ENCODE measurements at regions not wholly inside any gene's neighbourhood (a gene's known extent, or its start where the extent isn't known, plus 50 kb on each side); places are given as distances from the start of the nearest gene placed in this dataset.
"Not testable (repeated sequence)": the region's sequence is repeated elsewhere in the genome, so short reads cannot be mapped to it uniquely, and the experiment has no call there.

- Histone ChIP-seq H3K4me3 (ENCODE audit: control insufficient read depth in 1 of 7, extremely low read depth in 1 of 7, insufficient read depth in 4 of 7, low read depth in 2 of 7, low read length in 6 of 7) (no peak overlapping the region), H3K9me3 (ENCODE audit: control extremely low read depth in 1 of 5, control insufficient read depth in 4 of 5, insufficient read depth in 2 of 5, low read depth in 1 of 5, low read length in 4 of 5) (peaks cover 0 to 7% (median 0%) of the 10 kb centered on the region in 5 experiments), H3K4me1 (ENCODE audit: control extremely low read depth in 1 of 4, control insufficient read depth in 4 of 4, insufficient read depth in 4 of 4, low read length in 3 of 4) (peaks cover 0 to 5% (median 1%) of the 10 kb centered on the region in 4 experiments), H3K36me3 (ENCODE audit: control insufficient read depth in 4 of 4, insufficient read depth in 4 of 4, low read length in 3 of 4) (no peaks in the 10 kb centered on the region), H3K27ac (ENCODE audit: insufficient read depth in 1 of 2, low read depth in 1 of 2, low read length in 2 of 2, poor library complexity in 1 of 2, severe bottlenecking in 2 of 2) (no peak overlapping the region), H3K27me3 (replicated peaks in 2 of 5; ENCODE audit: control insufficient read depth in 4 of 5, insufficient read depth in 5 of 5, low read length in 4 of 5) (peaks cover 3 to 63% (median 16%) of the 10 kb centered on the region in 5 experiments)
- 84% methylated on average over 3 of the region's 8 CpGs for WGBS (ENCODE audit: insufficient coverage)
- ChIA-PET CTCF (interaction anchor here (1.0 to 1.2 kb wide), 3 partner anchors 9 to 1490 kb away, joined by 3 read pairs; no protein-coding TSS in a partner anchor), POLR2A (no interaction called here)
- DNase-seq: no peak
These were observed 388.2 kb upstream of the PODXL start for GRCh38 chr7:131944556-131945069.

- ChIA-PET POLR2A (no interaction called here), CTCF (interaction anchor here (0.8 kb wide), 1 partner anchor 1491 kb away, joined by 3 read pairs; no protein-coding TSS in a partner anchor)
- Histone ChIP-seq H3K4me1 (ENCODE audit: control extremely low read depth in 1 of 4, control insufficient read depth in 4 of 4, insufficient read depth in 4 of 4, low read length in 3 of 4) (peaks cover 0 to 5% (median 1%) of the 10 kb centered on the region in 4 experiments), H3K27me3 (replicated peaks in 2 of 5; ENCODE audit: control insufficient read depth in 4 of 5, insufficient read depth in 5 of 5, low read length in 4 of 5) (peaks cover 3 to 61% (median 16%) of the 10 kb centered on the region in 5 experiments), H3K4me3 (ENCODE audit: control insufficient read depth in 1 of 7, extremely low read depth in 1 of 7, insufficient read depth in 4 of 7, low read depth in 2 of 7, low read length in 6 of 7) (no peak overlapping the region), H3K36me3 (ENCODE audit: control insufficient read depth in 4 of 4, insufficient read depth in 4 of 4, low read length in 3 of 4) (no peaks in the 10 kb centered on the region), H3K9me3 (ENCODE audit: control extremely low read depth in 1 of 5, control insufficient read depth in 4 of 5, insufficient read depth in 2 of 5, low read depth in 1 of 5, low read length in 4 of 5) (peaks cover 0 to 7% (median 0%) of the 10 kb centered on the region in 5 experiments), H3K27ac (ENCODE audit: insufficient read depth in 1 of 2, low read depth in 1 of 2, low read length in 2 of 2, poor library complexity in 1 of 2, severe bottlenecking in 2 of 2) (no peak overlapping the region)
- DNase-seq: no peak
- WGBS (ENCODE audit: insufficient coverage): 92% methylated on average over 7 of the region's 7 CpGs
These were observed 387.2 kb upstream of the PODXL start for GRCh38 chr7:131943646-131944045.

GRCh38 chr7:131943211-131943610 lies 386.8 kb upstream of the PODXL start:
- peaks cover 3 to 57% (median 15%) of the 10 kb centered on the region in 5 experiments for H3K27me3 ChIP-seq (replicated peaks in 2 of 5; ENCODE audit: control insufficient read depth in 4 of 5, insufficient read depth in 5 of 5, low read length in 4 of 5)
- H3K36me3 ChIP-seq (ENCODE audit: control insufficient read depth in 4 of 4, insufficient read depth in 4 of 4, low read length in 3 of 4): no peaks in the 10 kb centered on the region
- CTCF ChIA-PET: interaction anchor here (0.8 kb wide), 1 partner anchor 1491 kb away, joined by 3 read pairs; no protein-coding TSS in a partner anchor
- peaks cover 0 to 5% (median 1%) of the 10 kb centered on the region in 4 experiments for H3K4me1 ChIP-seq (ENCODE audit: control extremely low read depth in 1 of 4, control insufficient read depth in 4 of 4, insufficient read depth in 4 of 4, low read length in 3 of 4)
- WGBS (ENCODE audit: insufficient coverage): 84% methylated on average over 3 of the region's 4 CpGs
- no peak for DNase-seq
- no peak overlapping the region for H3K27ac ChIP-seq (ENCODE audit: insufficient read depth in 1 of 2, low read depth in 1 of 2, low read length in 2 of 2, poor library complexity in 1 of 2, severe bottlenecking in 2 of 2)
- POLR2A ChIA-PET: no interaction called here
- H3K4me3 ChIP-seq (ENCODE audit: control insufficient read depth in 1 of 7, extremely low read depth in 1 of 7, insufficient read depth in 4 of 7, low read depth in 2 of 7, low read length in 6 of 7): no peak overlapping the region
- peaks cover 0 to 7% (median 0%) of the 10 kb centered on the region in 5 experiments for H3K9me3 ChIP-seq (ENCODE audit: control extremely low read depth in 1 of 5, control insufficient read depth in 4 of 5, insufficient read depth in 2 of 5, low read depth in 1 of 5, low read length in 4 of 5)

- H3K36me3 ChIP-seq (ENCODE audit: control insufficient read depth in 4 of 4, insufficient read depth in 4 of 4, low read length in 3 of 4): no peaks in the 10 kb centered on the region
- no peak overlapping the region for H3K4me3 ChIP-seq (ENCODE audit: control insufficient read depth in 1 of 7, extremely low read depth in 1 of 7, insufficient read depth in 4 of 7, low read depth in 2 of 7, low read length in 6 of 7)
- no peak overlapping the region for H3K27ac ChIP-seq (ENCODE audit: insufficient read depth in 1 of 2, low read depth in 1 of 2, low read length in 2 of 2, poor library complexity in 1 of 2, severe bottlenecking in 2 of 2)
- H3K4me1 ChIP-seq (ENCODE audit: control extremely low read depth in 1 of 4, control insufficient read depth in 4 of 4, insufficient read depth in 4 of 4, low read length in 3 of 4): peaks cover 0 to 5% (median 1%) of the 10 kb centered on the region in 4 experiments
- ChIA-PET CTCF (no interaction called here), POLR2A (no interaction called here)
- peaks cover 0 to 7% (median 0%) of the 10 kb centered on the region in 5 experiments for H3K9me3 ChIP-seq (ENCODE audit: control extremely low read depth in 1 of 5, control insufficient read depth in 4 of 5, insufficient read depth in 2 of 5, low read depth in 1 of 5, low read length in 4 of 5)
- no peak for DNase-seq
- 97% methylated on average over 4 of the region's 11 CpGs for WGBS (ENCODE audit: insufficient coverage)
- peaks cover 3 to 51% (median 9%) of the 10 kb centered on the region in 5 experiments for H3K27me3 ChIP-seq (replicated peaks in 2 of 5; ENCODE audit: control insufficient read depth in 4 of 5, insufficient read depth in 5 of 5, low read length in 4 of 5)
These were observed 386.1 kb upstream of the PODXL start for GRCh38 chr7:131942287-131943150.

GRCh38 chr7:131941291-131941690 lies 384.9 kb upstream of the PODXL start:
- Histone ChIP-seq H3K4me3 (ENCODE audit: control insufficient read depth in 1 of 7, extremely low read depth in 1 of 7, insufficient read depth in 4 of 7, low read depth in 2 of 7, low read length in 6 of 7) (no peak overlapping the region), H3K36me3 (ENCODE audit: control insufficient read depth in 4 of 4, insufficient read depth in 4 of 4, low read length in 3 of 4) (no peaks in the 10 kb centered on the region), H3K4me1 (ENCODE audit: control extremely low read depth in 1 of 4, control insufficient read depth in 4 of 4, insufficient read depth in 4 of 4, low read length in 3 of 4) (peaks cover 0 to 5% (median 1%) of the 10 kb centered on the region in 4 experiments), H3K27me3 (replicated peaks in 2 of 5; ENCODE audit: control insufficient read depth in 4 of 5, insufficient read depth in 5 of 5, low read length in 4 of 5) (peaks cover 3 to 40% (median 5%) of the 10 kb centered on the region in 5 experiments), H3K27ac (ENCODE audit: insufficient read depth in 1 of 2, low read depth in 1 of 2, low read length in 2 of 2, poor library complexity in 1 of 2, severe bottlenecking in 2 of 2) (no peak overlapping the region), H3K9me3 (ENCODE audit: control extremely low read depth in 1 of 5, control insufficient read depth in 4 of 5, insufficient read depth in 2 of 5, low read depth in 1 of 5, low read length in 4 of 5) (peaks cover 0 to 7% (median 0%) of the 10 kb centered on the region in 5 experiments)
- DNase-seq: no peak
- ChIA-PET CTCF (no interaction called here), POLR2A (no interaction called here)
- WGBS (ENCODE audit: insufficient coverage): no CpG with 5 or more reads among the region's 1 CpG

GRCh38 chr7:131940621-131941165 lies 384.3 kb upstream of the PODXL start:
- H3K4me1 ChIP-seq (ENCODE audit: control extremely low read depth in 1 of 4, control insufficient read depth in 4 of 4, insufficient read depth in 4 of 4, low read length in 3 of 4): peaks cover 0 to 4% (median 1%) of the 10 kb centered on the region in 4 experiments
- no peaks in the 10 kb centered on the region for H3K36me3 ChIP-seq (ENCODE audit: control insufficient read depth in 4 of 4, insufficient read depth in 4 of 4, low read length in 3 of 4)
- no peak overlapping the region for H3K4me3 ChIP-seq (ENCODE audit: control insufficient read depth in 1 of 7, extremely low read depth in 1 of 7, insufficient read depth in 4 of 7, low read depth in 2 of 7, low read length in 6 of 7)
- peaks cover 0 to 7% (median 0%) of the 10 kb centered on the region in 5 experiments for H3K9me3 ChIP-seq (ENCODE audit: control extremely low read depth in 1 of 5, control insufficient read depth in 4 of 5, insufficient read depth in 2 of 5, low read depth in 1 of 5, low read length in 4 of 5)
- H3K27me3 ChIP-seq (replicated peaks in 2 of 5; ENCODE audit: control insufficient read depth in 4 of 5, insufficient read depth in 5 of 5, low read length in 4 of 5): peaks cover 3 to 34% (median 4%) of the 10 kb centered on the region in 5 experiments
- no peak for DNase-seq
- WGBS (ENCODE audit: insufficient coverage): 86% methylated on average over 4 of the region's 4 CpGs
- POLR2A ChIA-PET: no interaction called here
- H3K27ac ChIP-seq (ENCODE audit: insufficient read depth in 1 of 2, low read depth in 1 of 2, low read length in 2 of 2, poor library complexity in 1 of 2, severe bottlenecking in 2 of 2): no peak overlapping the region
- CTCF ChIA-PET: no interaction called here

GRCh38 chr7:131938788-131939187 lies 382.4 kb upstream of the PODXL start:
- H3K4me3 ChIP-seq (ENCODE audit: control insufficient read depth in 1 of 7, extremely low read depth in 1 of 7, insufficient read depth in 4 of 7, low read depth in 2 of 7, low read length in 6 of 7); DNase-seq; H3K27ac ChIP-seq (ENCODE audit: insufficient read depth in 1 of 2, low read depth in 1 of 2, low read length in 2 of 2, poor library complexity in 1 of 2, severe bottlenecking in 2 of 2); H3K4me1 ChIP-seq (ENCODE audit: control extremely low read depth in 1 of 4, control insufficient read depth in 4 of 4, insufficient read depth in 4 of 4, low read length in 3 of 4); H3K36me3 ChIP-seq (ENCODE audit: control insufficient read depth in 4 of 4, insufficient read depth in 4 of 4, low read length in 3 of 4); CTCF ChIA-PET; H3K9me3 ChIP-seq (ENCODE audit: control extremely low read depth in 1 of 5, control insufficient read depth in 4 of 5, insufficient read depth in 2 of 5, low read depth in 1 of 5, low read length in 4 of 5); POLR2A ChIA-PET: not testable (repeated sequence)
- peaks cover 0 to 15% (median 4%) of the 10 kb centered on the region in 5 experiments for H3K27me3 ChIP-seq (replicated peaks in 2 of 5; ENCODE audit: control insufficient read depth in 4 of 5, insufficient read depth in 5 of 5, low read length in 4 of 5)
- 86% methylated on average over 1 of the region's 3 CpGs for WGBS (ENCODE audit: insufficient coverage)

Data from common myeloid progenitor, CD34-positive (primary cell).